Activated CD8-positive, alpha-beta memory T cell treated with anti-CD3 and anti-CD28 coated beads for 24 hours (primary cell): ENCODE measurements at regions not wholly inside any gene's neighbourhood (a gene's known extent, or its start where the extent isn't known, plus 50 kb on each side); places are given as distances from the start of the nearest gene placed in this dataset.

ENCODE experiments used
- DNase-seq: peaks from one replicate; pipeline ENCODE4 v3.0.0-alpha.2; 2020

- DNase-seq, result no peak
These were observed 60.5 kb upstream of the PGRMC2 start for GRCh38 chr4:128347930-128348660.

DNA sequence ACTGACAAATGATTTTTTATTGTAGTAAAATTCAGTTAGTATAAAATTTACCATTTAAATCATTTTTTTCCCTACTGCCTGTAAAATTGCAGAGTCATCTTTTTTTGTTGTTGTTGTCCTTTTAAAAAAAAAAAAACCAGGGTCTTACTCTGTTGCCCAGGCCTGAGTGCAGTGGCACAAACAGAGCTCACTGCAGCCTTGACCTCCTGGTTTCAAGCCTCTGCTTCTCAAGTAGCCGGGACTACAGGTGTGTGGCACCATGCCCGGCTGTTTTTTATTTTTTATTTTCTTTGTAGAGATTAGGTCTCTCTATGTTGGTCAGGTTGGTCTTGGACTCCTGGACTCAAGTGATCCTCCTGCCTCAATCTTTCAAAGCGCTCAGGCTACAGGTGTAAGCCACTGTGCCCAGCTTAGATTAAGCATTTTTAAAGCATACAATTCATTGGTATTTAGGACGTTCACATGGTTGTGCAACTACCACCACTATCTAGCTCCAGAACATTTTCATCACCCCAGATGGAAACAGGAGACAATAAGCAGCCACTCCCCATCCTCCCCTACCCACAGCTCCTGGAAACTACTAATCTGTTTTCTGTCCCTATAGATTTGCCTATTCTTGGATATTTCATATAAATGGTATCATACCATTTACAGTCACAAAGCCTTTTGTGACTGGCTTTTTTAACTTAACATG is 59.7 kb upstream of the PGRMC2 start:
- no peak for DNase-seq

DNA sequence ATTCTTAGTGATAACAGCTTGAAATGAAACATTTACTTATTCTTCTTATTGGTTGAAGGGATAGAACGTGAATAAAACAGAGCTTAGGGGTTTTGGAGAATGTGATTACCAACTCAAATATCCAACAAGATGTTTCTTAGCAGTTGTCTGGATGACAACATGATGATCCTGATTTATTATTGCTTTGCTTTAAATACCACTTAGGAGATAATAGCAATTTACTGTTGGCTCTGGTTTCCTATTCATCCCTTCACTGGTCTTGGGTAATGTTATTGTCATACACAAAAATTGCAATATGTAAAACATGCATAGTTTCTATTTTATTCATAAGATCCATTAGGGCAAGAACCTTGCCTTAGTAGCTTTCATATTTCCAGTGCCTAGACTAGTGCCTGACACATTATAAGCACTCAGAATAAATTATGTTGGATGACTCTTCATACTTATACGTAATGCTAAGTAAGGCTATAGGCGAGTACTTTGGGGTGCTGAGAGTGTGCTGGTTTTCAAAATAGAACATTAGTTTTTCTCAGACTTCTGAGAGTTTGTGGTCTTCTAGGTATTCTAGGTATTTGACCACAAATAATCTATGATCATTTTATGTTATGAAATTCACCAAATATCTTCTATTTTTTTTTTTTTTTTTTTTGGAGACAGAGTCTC is 58.6 kb upstream of the PGRMC2 start:
- no peak for DNase-seq

DNA sequence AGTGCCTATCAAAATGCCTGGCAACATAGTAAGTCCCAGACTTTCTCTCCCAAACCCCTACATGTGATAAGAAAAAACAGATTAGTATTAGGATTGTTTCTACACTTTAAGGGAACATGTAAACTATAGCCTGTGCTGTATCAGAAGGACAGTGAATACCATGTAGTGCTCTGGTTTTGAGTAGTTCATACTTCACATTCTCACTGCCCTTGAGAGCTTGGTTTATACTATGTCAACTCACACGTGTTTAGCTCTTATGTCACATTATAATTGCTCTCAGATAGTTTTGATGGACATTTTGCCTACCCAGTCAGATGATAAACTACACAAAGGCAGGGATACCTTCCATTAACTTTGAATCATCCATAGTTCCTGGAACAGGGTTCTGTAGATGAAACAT is 58.0 kb upstream of the PGRMC2 start:
- no peak for DNase-seq

- DNase-seq, result no peak
These were observed 55.1 kb upstream of the PGRMC2 start for GRCh38 chr4:128342762-128343161.

DNA sequence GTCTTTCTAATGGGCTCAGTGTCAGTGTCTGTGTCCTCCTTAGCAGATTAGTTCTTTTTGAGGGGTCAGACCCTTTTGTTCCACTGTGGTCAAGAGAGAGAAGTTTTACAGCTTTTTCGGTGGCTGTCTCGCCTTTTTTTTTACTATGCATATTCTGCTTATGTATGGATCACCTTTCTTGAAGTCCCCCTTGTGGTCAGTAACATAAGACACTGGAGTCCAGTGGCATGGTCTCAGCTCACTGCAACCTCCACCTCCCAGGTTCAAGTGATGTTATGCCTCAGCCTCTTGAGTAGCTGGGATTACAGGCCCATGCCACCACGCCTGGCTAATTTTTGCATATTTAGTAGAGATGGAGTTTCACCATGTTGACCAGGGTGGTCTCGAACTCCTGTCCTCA is 54.0 kb upstream of the PGRMC2 start:
- no peak for DNase-seq

DNA sequence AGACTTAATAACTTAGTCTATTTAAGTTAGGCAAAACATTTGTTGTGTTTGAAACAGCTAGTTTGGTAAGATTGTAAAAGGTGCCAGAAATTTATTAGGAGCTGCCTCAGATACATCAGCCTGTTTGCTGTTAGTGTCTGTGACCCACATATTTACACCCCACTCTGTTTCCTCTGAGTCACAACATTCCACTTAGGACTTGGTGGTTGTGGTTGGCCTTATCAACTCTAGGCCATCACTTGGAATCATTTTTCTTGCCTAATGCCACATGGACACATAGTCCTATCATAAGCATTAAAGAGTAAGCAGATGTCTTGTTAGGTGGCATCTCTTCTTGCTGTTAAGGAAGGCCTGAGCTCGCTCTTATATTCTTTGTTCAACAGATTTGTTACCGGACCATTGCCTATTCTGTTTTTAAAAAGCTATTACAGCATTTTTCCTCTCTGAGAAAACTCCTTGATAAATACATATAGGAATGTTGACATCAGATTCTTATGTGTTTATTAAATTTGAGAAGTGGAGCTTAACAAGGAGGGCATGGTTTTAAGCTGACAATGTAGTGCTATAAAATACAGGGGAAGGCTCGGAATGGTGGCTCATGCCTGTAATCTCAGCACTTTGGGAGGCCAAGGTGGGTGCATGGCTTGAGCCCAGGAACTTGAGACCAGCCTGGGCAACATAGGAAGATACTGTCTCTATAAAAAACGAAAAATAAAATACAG is 51.2 kb upstream of the PGRMC2 start:
- no peak for DNase-seq

DNA sequence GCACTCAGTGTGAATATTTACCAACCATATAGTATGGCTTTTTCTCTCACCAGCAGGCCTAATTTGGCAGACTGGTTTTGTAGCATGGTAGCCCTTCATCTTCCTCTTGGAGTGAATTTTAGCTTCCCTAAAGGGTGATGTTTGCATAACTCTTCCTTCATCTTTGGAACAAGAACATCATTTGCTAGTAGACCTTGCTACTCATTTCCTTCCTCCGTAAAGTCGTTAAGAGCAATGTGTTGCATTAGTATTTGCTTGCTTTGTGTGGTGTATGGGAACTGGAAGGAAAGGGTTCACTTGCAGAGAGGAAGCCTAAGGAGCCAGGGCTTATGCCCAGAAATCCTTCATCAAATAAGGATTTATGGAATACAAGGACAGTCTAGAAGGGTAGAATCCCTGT is 50.2 kb upstream of the PGRMC2 start:
- no peak for DNase-seq
